ENCODE measurements at regions not wholly inside any gene's neighbourhood (a gene's known extent, or its start where the extent isn't known, plus 50 kb on each side); places are given as distances from the start of the nearest gene placed in this dataset.

DNA sequence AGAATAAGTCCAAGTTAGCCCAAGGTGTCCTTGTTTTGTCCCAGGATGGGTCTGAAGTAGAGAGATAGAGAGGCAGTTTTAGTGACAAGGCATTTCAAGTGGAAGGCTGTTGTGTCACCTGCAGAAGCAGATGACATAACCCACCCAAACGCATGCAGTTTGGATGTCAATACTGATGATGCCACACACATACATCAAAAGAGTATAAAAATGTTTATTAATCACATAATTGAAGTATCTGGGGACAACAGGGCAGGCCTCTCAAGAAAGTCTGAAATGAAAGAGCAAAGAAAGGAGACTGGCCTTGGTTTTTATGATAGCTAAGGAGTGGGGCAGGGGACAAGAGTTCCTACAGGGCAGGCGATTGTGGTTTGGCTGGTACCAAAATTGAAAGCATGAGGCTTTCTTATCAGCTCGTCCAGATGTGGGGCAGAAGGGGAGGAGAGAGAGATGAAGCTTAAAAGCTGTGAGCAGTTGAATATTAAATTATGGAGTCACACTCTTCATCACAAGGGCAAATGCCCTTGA, 78.4 kb upstream of the TSPAN8 start:
- DNase-seq, result no peak

DNA sequence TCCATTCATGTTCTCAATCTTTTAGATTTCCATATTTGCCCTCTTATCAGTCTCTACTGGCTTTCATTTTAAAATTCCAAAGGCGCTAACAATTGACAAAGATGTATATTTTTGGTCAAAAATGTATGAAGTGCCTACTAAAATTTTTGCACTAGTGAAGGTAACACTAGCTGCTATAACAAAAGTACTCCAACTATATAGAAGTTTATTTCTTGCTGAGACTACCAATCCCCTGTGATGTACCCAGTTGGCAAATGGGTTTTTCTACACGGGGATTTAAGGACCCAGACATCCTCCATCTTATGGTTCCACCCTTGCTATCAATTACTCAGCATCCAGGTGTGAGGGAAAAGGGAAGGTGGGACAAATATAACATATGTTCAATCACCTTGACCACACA, 75.3 kb upstream of the TSPAN8 start:
- no peak for DNase-seq

DNA sequence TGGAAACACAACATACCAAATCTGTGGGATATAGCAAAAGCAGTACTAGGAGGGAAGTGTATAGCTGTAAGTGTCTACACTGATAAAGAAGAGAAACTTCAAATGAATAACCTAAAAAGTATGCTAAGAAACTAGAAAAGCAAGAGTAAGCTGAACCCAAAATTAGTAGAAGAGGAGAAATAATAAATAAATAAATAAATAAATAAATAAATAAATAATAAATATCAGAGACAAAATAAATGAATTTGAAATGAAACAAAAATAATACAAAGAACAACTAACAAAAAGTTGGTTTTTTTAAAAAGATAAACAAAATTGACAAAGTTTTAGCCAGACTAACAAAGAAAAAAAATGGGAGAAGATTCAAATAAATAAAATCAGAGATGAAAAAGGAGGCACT, 72.7 kb upstream of the TSPAN8 start:
- no peak for DNase-seq

DNA sequence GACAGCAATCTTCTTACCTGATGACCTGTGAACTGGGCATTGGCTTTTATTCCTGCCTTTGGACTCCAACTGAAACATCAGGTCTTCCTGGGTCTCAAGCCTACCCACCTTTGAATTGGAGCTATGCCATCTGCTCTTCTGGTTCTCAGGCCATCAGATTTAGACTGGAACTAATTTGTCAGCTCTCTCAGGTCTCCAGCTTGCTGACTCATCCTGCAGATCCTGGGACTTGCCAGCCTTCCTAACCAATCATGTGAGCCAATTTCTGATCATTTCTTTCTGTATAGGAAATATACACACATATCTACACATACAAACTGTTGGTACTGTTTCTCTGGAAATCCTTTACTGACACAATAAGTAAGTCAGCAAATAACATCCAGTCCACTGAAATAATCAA, 65.3 kb upstream of the TSPAN8 start:
- no peak for DNase-seq

DNA sequence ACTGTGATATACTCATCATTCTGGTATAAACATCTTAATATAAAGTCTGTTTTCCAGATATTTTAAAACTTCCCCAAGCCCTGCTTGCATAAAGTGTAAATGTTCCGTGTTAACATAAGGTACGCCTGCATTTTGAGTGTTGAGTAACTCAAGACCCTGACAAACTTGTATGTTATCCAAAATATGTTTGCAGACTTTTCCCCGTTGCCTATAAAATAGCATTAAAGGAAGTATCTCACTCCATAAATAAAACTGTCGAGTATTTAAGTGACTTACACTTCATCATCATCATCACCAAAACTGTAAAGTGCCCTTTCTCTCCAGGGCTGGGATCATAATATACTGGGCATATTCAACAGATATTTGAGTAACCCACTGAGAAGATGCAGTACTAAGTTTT, 64.6 kb upstream of the TSPAN8 start:
- no peak for DNase-seq

DNA sequence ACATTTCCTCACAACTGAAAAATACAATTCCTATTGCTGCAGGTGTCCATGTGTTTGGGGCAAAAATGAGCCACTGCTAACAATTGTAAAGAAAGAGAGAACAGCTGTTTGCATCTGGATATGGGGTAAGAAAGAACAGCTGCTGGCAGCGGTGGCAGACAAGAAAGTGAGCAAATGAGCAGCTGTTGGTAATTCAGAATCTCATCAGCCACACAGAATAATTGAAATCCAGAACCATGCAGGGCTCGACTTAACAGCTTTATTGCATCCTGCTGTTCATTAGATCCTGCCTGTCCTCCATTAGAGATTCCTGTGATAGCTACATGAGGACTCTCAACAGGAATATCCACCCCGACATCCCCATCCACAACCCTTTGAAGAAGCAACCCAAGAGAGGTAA, 62.5 kb upstream of the TSPAN8 start:
- DNase-seq, result no peak

DNA sequence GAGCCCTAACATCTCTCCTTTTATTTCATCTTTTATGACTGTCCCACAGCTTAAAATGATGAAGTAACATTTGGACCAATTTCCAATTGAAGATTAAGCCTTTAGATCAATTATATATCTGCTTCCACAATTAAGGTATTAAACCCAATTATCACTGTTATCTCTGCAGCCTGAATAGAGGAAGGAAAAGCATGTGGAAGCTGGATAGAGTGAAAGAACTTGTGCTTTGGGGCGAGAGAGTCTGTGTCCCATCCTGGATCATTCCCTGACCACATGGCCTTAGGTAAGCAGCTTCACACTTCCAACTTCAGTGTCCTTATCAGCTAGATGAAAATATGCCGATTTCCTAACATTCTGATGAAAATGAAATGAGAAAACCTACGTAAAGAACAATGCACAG, 61.4 kb upstream of the TSPAN8 start:
- DNase-seq, result no peak

DNA sequence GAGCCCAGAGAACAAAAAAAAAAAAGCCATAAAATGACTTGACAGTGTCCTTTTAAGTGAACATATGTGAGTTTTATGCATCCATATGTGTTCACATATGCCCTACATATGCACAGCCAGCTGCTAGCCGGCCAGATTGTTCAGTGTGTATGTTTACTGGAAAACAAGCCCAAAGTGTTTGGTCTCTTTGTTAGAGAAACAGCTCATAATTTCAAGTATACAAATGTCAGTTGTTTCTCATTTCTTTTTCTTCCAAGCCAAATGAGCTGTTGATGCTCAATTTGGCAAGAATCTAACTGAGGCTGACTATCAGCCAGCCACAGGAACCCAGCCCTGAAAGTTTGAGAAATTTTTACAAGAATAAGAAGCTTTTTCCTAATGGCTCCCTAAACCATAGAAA, 60.8 kb upstream of the TSPAN8 start:
- no peak for DNase-seq

DNA sequence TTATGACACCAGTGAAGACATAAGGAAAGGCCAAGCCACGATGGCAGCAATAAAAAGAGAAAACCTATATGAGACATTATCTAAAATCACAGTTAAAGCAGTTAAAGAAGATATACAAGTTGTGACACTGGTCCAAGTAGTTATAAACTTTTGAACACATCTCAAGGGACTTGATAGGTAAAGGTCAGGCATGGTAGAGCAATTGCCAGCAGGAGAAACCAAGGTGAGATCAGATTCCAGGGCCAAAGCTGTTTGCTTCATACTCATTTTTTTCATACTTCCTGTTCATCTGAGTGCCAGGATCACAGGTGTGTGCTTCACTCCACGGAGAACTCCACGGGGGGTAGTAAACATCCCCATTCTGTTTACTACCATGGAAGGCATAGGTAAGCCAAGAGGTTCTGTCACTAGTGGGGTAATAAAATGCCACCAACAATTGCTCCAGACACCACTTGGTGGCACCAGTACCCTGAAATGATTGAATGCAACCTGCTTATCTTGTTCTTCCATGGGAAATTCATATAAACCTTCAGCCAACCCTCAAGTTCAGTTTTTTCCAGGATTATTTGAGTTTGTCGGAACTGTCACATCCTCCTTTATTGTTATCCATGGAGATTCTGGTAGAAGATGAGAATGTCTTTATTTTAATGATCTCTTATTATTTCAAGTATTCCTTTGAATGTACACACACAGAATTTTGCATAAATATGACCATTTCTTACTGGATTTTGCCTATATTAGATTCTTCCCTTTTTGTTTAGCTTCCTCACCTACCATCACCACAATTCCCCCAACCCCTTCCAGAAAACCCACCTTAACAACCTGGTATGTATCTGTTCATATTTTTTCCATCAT, 59.2 kb upstream of the TSPAN8 start:
- DNase-seq, result peak; percentile 72

DNA sequence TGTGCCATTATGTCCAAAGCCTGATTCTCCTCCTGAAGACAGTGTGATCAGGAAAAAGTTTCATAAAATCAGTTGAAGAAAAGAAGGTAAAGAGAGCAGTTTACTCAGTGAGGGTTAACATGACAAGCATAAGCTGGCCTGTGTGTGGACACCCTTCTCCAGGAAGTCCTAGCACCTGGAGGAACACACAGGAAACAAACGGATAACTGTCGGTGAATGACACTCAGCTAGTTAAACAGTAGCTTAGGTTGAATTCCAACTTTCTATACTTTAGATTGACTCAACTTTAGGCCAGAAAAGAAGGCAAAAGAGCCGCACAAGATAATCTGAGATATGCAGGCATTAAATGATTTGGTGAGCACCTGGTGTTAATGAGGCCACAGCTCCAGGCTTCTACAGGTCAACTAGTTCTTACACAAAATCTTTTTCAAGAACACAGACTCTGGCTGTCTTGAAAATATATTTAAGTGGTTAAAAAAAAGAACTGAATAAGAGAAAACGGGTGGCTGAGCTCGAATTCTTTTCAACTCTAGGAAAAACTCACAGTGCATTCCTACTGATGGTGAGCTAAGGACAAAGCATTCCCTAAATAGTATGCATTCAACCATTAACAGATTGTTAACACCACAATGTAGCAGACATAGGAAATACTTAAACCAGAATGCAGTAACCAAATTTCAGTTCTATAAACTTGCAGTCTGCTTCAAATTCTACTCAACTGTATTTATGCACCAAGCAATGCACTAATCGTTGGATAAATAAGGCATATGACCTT, 56.9 kb upstream of the TSPAN8 start:
- no peak for DNase-seq

DNA sequence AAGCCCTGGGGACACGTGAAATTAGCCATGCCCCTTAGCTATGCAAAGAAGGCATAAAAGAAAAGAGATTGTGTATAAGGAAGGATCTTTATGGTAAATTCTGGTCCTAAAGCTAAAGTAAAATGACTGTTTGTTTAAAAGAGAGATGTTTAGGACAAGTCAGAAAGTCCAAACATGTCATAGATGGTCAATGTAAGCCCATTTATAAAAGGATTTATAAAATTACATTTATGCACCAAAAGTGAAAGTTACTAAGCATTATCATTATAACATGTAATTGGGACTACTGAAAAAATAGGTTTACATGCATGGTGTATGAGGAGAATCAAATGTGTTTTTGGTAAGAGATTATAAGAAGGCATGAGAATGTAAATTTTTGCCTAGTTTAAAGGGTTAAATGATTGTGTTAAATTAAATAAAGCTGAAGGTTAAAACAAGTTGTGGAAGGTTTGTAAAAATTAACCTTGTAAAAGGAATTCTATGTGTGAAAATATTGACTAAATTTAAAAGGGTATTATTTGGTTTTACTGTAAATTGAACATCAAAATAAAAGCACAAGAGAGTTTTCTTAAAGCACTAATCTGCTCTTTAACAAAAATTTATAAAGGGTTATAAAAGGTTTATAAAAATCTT, 50.4 kb upstream of the TSPAN8 start:
- no peak for DNase-seq
